Liver (tissue), 8 donors: ENCODE measurements at regions not wholly inside any gene's neighbourhood (a gene's known extent, or its start where the extent isn't known, plus 50 kb on each side); places are given as distances from the start of the nearest gene placed in this dataset.

Experiments used
- DNase-seq: peaks from one replicate; pipeline ENCODE4 v3.0.0-alpha.2; 2017; ENCODE audit warnings: low spot score
- H3K27ac ChIP-seq, 2 donors: one replicate each; pipeline ENCODE4 v1.7.0; 2013; ENCODE audit warnings: inconsistent platforms in 2 of 2, low read length in 2 of 2, control low read depth in 1 of 2, low read depth in 1 of 2, mild to moderate bottlenecking in 1 of 2
- H3K27me3 ChIP-seq, 4 donors: one replicate each; pipeline versions ENCODE4 v1.6.1 to v1.7.0; 2013; ENCODE audit warnings: low read length in 3 of 4, inconsistent platforms in 1 of 4, mild to moderate bottlenecking in 1 of 4, moderate library complexity in 1 of 4; ENCODE audit not compliant: control insufficient read depth in 4 of 4, insufficient read depth in 4 of 4
- H3K36me3 ChIP-seq, 4 donors: one replicate each; pipeline versions ENCODE4 v1.6.1 to v1.7.0; 2013; ENCODE audit warnings: low read length in 3 of 4, mild to moderate bottlenecking in 3 of 4, low read depth in 1 of 4, moderate library complexity in 1 of 4; ENCODE audit not compliant: control insufficient read depth in 4 of 4, insufficient read depth in 3 of 4
- H3K4me1 ChIP-seq, 4 donors: one replicate each; pipeline versions ENCODE4 v1.6.1 to v1.7.0; 2013; ENCODE audit warnings: low read length in 3 of 4, mild to moderate bottlenecking in 3 of 4, moderate library complexity in 1 of 4; ENCODE audit not compliant: control insufficient read depth in 4 of 4, insufficient read depth in 4 of 4
- H3K4me3 ChIP-seq, 3 donors: one replicate each; pipeline versions ENCODE4 v1.6.1 to v1.7.0; 2013; ENCODE audit warnings: low read length in 3 of 3, control low read depth in 1 of 3, low read depth in 1 of 3, mild to moderate bottlenecking in 1 of 3
- H3K9ac ChIP-seq, 2 donors: one replicate each; pipeline ENCODE4 v1.7.0; 2013; ENCODE audit warnings: low read length in 2 of 2, mild to moderate bottlenecking in 2 of 2, moderate library complexity in 2 of 2, control low read depth in 1 of 2, low read depth in 1 of 2
- H3K9me3 ChIP-seq, 4 donors: one replicate each; pipeline versions ENCODE4 v1.6.1 to v1.7.0; 2013; ENCODE audit warnings: low read length in 3 of 4; ENCODE audit not compliant: control insufficient read depth in 4 of 4
- EGR1 ChIP-seq, 2 donors: IDR thresholded peaks; 2 replicates each; pipeline ENCODE4 v1.6.1; 2016 to 2018; ENCODE audit warnings: antibody characterized with exemption in 2 of 2, low read depth in 2 of 2
- FOXA2 ChIP-seq: IDR thresholded peaks from 2 replicates; pipeline ENCODE4 v1.6.1; 2016; ENCODE audit warnings: antibody characterized with exemption
- GABPA ChIP-seq, 2 donors: IDR thresholded peaks in 1 of 2; conservative IDR thresholded peaks in 1 of 2; 2 replicates each; pipeline ENCODE4 v1.6.1; 2016; ENCODE audit warnings: antibody characterized with exemption in 2 of 2, mild to moderate bottlenecking in 1 of 2, moderate library complexity in 1 of 2
- RAD21 ChIP-seq, 2 donors: IDR thresholded peaks; 2 replicates each; pipeline ENCODE4 v1.6.1; 2016; ENCODE audit warnings: antibody characterized with exemption in 2 of 2, mild to moderate bottlenecking in 2 of 2
- RXRA ChIP-seq, 2 donors: IDR thresholded peaks; 2 replicates each; pipeline ENCODE4 v1.6.1; 2017 to 2018; ENCODE audit warnings: antibody characterized with exemption in 2 of 2, mild to moderate bottlenecking in 1 of 2
- TAF1 ChIP-seq: conservative IDR thresholded peaks from 2 replicates; pipeline ENCODE4 v1.6.1; 2016; ENCODE audit warnings: antibody characterized with exemption, mild to moderate bottlenecking
- WGBS: extraction: QIAGEN DNeasy Blood & Tissue Kit; methylation state at CpG from one replicate; pipeline ENCODE4 v1.1.7; 2013; 5-methylcytosine and 5-hydroxymethylcytosine counted together
- TF ChIP-seq, protein P1 (sequence below): fragments of 150-350 bp; IDR thresholded peaks from 2 replicates; pipeline ENCODE4 v1.5.1; 2017; ENCODE audit warnings: improper control_type of control experiment, low read depth, low read length; ENCODE audit not compliant: missing input control
- TF ChIP-seq, protein P2 (sequence below): IDR thresholded peaks from 2 replicates; pipeline ENCODE4 v1.6.1; 2016; ENCODE audit warnings: antibody characterized with exemption
- TF ChIP-seq, protein P3 (sequence below): IDR thresholded peaks from 2 replicates; pipeline ENCODE4 v1.6.1; 2016; ENCODE audit warnings: antibody characterized with exemption, mild to moderate bottlenecking
- TF ChIP-seq, protein P4 (sequence below): IDR thresholded peaks from 2 replicates; pipeline ENCODE4 v1.6.1; 2016; ENCODE audit warnings: antibody characterized with exemption
- TF ChIP-seq, protein P5 (sequence below): IDR thresholded peaks from 2 replicates; pipeline ENCODE4 v1.6.1; 2016; ENCODE audit warnings: antibody characterized with exemption
- donor health status: healthy.
- donor health status: healthy.
- donor health status: healthy.
- donor health status: healthy.
- donor health status: healthy.

DNA sequence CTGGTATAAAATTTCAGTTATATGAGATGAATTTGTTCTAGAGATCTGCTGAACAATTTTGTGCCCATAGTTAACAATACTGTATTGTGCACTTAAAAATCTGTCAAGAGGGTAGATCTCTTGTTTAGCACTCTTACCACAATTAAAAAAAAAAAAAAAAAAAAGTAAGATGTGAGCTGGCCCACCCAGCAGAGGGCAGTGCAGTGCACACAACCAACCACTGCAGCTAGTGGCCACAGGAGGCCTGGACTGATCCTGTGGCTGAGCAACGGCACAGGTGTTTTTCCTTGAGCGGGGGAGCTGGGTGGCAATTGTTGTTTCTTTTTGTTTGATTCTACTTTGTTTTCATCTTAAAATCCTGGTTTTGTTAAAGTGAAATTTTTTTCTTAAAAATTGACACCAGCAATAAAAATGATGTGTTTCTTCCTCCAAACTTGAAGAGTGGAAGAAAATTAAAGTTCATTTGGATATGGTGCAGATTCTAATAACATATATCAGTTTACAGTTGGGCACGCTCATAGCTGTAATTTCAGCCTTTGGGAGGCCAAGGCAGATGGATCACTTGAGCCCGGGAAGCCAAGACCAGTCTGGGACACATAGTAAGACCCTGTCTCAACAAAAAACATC is 171.1 kb upstream of the TBX20 start:
- peaks cover 0 to 4% (median 0%) of the 10 kb centered on the region in 4 donors for H3K4me1 ChIP-seq
- no peaks in the 10 kb centered on the region for H3K27me3 ChIP-seq
- 47% methylated on average over 4 of the region's 4 CpGs for WGBS
- H3K27ac ChIP-seq = no peak overlapping the region
- H3K9me3 ChIP-seq = no peaks in the 10 kb centered on the region
- DNase-seq = peak; percentile 54
- no peaks in the 10 kb centered on the region for H3K36me3 ChIP-seq
- TF ChIP-seq, protein P1, sequence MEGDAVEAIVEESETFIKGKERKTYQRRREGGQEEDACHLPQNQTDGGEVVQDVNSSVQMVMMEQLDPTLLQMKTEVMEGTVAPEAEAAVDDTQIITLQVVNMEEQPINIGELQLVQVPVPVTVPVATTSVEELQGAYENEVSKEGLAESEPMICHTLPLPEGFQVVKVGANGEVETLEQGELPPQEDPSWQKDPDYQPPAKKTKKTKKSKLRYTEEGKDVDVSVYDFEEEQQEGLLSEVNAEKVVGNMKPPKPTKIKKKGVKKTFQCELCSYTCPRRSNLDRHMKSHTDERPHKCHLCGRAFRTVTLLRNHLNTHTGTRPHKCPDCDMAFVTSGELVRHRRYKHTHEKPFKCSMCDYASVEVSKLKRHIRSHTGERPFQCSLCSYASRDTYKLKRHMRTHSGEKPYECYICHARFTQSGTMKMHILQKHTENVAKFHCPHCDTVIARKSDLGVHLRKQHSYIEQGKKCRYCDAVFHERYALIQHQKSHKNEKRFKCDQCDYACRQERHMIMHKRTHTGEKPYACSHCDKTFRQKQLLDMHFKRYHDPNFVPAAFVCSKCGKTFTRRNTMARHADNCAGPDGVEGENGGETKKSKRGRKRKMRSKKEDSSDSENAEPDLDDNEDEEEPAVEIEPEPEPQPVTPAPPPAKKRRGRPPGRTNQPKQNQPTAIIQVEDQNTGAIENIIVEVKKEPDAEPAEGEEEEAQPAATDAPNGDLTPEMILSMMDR = peak; percentile 87
- TF ChIP-seq, protein P2, sequence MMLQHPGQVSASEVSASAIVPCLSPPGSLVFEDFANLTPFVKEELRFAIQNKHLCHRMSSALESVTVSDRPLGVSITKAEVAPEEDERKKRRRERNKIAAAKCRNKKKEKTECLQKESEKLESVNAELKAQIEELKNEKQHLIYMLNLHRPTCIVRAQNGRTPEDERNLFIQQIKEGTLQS = no peak
- TF ChIP-seq, protein P3, sequence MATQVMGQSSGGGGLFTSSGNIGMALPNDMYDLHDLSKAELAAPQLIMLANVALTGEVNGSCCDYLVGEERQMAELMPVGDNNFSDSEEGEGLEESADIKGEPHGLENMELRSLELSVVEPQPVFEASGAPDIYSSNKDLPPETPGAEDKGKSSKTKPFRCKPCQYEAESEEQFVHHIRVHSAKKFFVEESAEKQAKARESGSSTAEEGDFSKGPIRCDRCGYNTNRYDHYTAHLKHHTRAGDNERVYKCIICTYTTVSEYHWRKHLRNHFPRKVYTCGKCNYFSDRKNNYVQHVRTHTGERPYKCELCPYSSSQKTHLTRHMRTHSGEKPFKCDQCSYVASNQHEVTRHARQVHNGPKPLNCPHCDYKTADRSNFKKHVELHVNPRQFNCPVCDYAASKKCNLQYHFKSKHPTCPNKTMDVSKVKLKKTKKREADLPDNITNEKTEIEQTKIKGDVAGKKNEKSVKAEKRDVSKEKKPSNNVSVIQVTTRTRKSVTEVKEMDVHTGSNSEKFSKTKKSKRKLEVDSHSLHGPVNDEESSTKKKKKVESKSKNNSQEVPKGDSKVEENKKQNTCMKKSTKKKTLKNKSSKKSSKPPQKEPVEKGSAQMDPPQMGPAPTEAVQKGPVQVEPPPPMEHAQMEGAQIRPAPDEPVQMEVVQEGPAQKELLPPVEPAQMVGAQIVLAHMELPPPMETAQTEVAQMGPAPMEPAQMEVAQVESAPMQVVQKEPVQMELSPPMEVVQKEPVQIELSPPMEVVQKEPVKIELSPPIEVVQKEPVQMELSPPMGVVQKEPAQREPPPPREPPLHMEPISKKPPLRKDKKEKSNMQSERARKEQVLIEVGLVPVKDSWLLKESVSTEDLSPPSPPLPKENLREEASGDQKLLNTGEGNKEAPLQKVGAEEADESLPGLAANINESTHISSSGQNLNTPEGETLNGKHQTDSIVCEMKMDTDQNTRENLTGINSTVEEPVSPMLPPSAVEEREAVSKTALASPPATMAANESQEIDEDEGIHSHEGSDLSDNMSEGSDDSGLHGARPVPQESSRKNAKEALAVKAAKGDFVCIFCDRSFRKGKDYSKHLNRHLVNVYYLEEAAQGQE = no peak
- peak; percentile 88 to 93 for TF ChIP-seq RAD21 (IDR thresholded peaks at IDR 0.05)
- no peak overlapping the region for H3K4me3 ChIP-seq
- H3K9ac ChIP-seq = no peak overlapping the region

DNA sequence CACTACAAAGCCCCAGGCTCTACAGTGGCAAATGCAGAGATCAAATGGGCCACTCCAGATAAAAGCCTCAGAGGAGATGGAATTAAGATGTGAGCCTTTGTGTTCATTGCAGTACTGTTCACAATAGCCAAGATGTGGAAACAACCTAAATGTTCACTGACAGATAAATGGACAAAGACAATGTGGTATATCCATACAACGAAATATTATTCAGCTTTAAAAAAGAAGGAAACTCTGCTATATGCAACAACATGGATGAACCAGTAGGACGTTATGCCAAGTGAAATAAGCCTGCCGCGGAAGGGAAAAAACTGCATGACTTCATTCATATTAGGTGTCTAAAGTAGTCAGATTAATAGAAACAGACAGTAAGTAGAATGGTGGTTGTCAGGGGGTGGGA is 170.5 kb upstream of the TBX20 start:
- Histone ChIP-seq H3K4me1 (peaks cover 0 to 4% (median 0%) of the 10 kb centered on the region in 4 donors), H3K27ac (no peak overlapping the region), H3K9ac (no peak overlapping the region), H3K27me3 (no peaks in the 10 kb centered on the region), H3K9me3 (no peaks in the 10 kb centered on the region), H3K4me3 (no peak overlapping the region), H3K36me3 (no peaks in the 10 kb centered on the region)
- DNase-seq = no peak
- TF ChIP-seq, protein P4, sequence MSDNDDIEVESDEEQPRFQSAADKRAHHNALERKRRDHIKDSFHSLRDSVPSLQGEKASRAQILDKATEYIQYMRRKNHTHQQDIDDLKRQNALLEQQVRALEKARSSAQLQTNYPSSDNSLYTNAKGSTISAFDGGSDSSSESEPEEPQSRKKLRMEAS = no peak
- no peak for TF ChIP-seq TAF1
- no peak for TF ChIP-seq EGR1 (IDR thresholded peaks at IDR 0.05; ENCODE audit: low read depth in 2 of 2)
- TF ChIP-seq RXRA (IDR thresholded peaks at IDR 0.05) = no peak
- TF ChIP-seq, protein P2 = no peak
- TF ChIP-seq, protein P1 = no peak
- no peak for TF ChIP-seq GABPA (IDR thresholded peaks at IDR 0.05 in 1 of 2, conservative IDR thresholded peaks at IDR 0.05 in 1 of 2)
- TF ChIP-seq RAD21 (IDR thresholded peaks at IDR 0.05) = no peak
- TF ChIP-seq, protein P5, sequence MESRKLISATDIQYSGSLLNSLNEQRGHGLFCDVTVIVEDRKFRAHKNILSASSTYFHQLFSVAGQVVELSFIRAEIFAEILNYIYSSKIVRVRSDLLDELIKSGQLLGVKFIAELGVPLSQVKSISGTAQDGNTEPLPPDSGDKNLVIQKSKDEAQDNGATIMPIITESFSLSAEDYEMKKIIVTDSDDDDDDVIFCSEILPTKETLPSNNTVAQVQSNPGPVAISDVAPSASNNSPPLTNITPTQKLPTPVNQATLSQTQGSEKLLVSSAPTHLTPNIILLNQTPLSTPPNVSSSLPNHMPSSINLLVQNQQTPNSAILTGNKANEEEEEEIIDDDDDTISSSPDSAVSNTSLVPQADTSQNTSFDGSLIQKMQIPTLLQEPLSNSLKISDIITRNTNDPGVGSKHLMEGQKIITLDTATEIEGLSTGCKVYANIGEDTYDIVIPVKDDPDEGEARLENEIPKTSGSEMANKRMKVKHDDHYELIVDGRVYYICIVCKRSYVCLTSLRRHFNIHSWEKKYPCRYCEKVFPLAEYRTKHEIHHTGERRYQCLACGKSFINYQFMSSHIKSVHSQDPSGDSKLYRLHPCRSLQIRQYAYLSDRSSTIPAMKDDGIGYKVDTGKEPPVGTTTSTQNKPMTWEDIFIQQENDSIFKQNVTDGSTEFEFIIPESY = no peak
- TF ChIP-seq FOXA2 = no peak
- WGBS = 78% methylated on average over 4 of the region's 4 CpGs
